GM12891 (cell line): ENCODE measurements at regions not wholly inside any gene's neighbourhood (a gene's known extent, or its start where the extent isn't known, plus 50 kb on each side); places are given as distances from the start of the nearest gene placed in this dataset.

Experiments used
- DNase-seq: peaks from one replicate; pipeline ENCODE4 v3.0.0; 2011; ENCODE audit warnings: low spot score; ENCODE audit not compliant: insufficient read length
- FAIRE-seq: peaks from 2 replicates; lab custom pipeline; 2011; peaks lifted over from hg19 to GRCh38; lab: Jason Lieb, UNC
- PAX5 ChIP-seq: IDR thresholded peaks from 2 replicates; pipeline ENCODE4 v1.6.1; 2011; ENCODE audit warnings: low read length, moderate library complexity, mild to moderate bottlenecking; ENCODE audit not compliant: insufficient read depth, severe bottlenecking
- POLR2A ChIP-seq: IDR thresholded peaks from 2 replicates; pipeline ENCODE4 v1.6.1; 2011; ENCODE audit warnings: low read depth, low read length, control low read depth
- POLR2AphosphoS5 ChIP-seq: IDR thresholded peaks from 2 replicates; pipeline ENCODE4 v1.6.1; 2011; ENCODE audit warnings: low read depth, low read length, control low read depth
- POU2F2 ChIP-seq: IDR thresholded peaks from 2 replicates; pipeline ENCODE4 v1.6.1; 2011; ENCODE audit warnings: low read depth, mild to moderate bottlenecking, control low read depth, low read length, moderate library complexity
- SPI1 ChIP-seq: IDR thresholded peaks from 2 replicates; pipeline ENCODE4 v1.6.1; 2011; ENCODE audit warnings: low read depth, low read length, control low read depth
- TAF1 ChIP-seq: IDR thresholded peaks from 2 replicates; pipeline ENCODE4 v1.6.1; 2011; ENCODE audit warnings: low read depth, low read length, control low read depth

DNA sequence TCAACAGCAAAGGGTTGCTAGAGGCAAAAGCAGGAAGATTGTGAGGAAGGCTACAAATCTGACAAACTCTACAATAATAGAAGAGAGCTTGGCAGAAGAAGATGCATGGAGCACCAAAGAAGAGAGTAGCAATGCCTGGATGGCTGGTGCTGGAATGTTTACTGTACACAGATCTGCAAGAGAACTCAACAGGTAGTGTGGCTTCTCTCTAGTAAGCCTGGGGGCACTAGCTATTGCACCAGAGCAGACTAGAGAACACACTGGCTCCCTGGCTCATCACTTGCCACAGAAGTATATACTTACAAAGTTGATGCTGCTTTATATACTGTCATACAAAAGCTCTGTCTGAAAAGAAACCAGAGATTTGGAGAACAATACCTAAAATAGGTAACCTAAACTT lies 475.0 kb upstream of the NCAM2 start:
- DNase-seq (no peak), FAIRE-seq (no peak)
- TF ChIP-seq POLR2A (no peak), TAF1 (no peak), PAX5 (no peak), SPI1 (no peak), POLR2AphosphoS5 (no peak), POU2F2 (no peak)

DNA sequence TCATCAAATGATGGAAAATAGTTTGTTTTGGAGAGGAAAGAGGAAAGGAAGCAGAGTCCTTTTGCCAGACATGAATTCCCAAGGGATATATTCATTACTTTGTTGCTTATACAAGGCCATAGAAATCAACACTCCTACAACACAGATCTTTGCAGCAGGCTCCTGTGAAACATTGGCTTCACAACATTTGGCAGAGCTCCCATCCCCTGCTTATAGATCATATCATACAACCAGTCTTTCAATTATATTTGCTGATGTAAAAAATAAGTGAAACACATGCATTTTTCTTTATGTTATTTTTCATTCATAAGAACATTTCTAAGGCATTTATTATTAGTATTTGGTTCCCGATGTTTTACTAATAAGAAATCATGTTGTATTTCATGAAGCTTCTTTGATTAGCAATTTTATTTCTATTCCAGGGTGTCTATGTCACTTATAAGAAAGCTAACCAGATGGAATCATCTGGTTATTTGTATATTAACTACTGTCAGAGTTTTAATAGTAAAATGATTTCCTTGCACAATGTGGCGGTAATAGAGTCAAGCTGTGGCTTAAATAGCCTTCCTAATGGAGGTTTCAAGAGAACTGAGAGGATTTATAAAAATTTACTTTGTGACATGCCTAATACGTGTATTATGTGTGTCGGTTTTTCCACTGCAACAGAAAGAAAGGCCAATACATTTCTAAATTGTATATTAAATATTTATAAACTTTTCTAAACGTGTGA lies 470.3 kb upstream of the NCAM2 start:
- DNase-seq (no peak), FAIRE-seq (no peak)

DNA sequence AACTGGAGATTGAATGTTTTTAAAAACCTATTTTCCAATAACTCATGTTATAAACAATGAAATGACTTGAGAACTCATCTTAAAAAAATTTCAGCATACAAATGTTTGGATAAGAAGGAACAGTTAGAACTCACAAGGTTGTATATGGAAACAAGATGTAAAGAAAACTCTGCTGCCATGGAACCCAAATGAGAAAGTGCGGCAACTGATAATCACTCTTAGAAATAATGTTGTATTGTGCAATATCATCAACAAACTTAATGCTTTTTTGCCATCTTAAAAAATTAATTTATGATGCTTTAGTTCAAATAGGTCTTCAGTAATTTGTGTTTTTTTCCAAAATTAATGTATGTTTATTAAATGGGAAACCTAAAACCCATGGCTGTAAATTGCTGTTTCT lies 461.1 kb upstream of the NCAM2 start:
- TF ChIP-seq POLR2AphosphoS5 (no peak), SPI1 (no peak), POLR2A (no peak), POU2F2 (no peak), PAX5 (no peak), TAF1 (no peak)
- FAIRE-seq (no peak), DNase-seq (no peak)

More for the DNA sequence above, 470.3 kb upstream of the NCAM2 start:
- TF ChIP-seq TAF1 = no peak
- TF ChIP-seq PAX5 = no peak
- TF ChIP-seq POLR2AphosphoS5 = no peak
- no peak for TF ChIP-seq SPI1
- TF ChIP-seq POU2F2 = no peak
- no peak for TF ChIP-seq POLR2A

DNA sequence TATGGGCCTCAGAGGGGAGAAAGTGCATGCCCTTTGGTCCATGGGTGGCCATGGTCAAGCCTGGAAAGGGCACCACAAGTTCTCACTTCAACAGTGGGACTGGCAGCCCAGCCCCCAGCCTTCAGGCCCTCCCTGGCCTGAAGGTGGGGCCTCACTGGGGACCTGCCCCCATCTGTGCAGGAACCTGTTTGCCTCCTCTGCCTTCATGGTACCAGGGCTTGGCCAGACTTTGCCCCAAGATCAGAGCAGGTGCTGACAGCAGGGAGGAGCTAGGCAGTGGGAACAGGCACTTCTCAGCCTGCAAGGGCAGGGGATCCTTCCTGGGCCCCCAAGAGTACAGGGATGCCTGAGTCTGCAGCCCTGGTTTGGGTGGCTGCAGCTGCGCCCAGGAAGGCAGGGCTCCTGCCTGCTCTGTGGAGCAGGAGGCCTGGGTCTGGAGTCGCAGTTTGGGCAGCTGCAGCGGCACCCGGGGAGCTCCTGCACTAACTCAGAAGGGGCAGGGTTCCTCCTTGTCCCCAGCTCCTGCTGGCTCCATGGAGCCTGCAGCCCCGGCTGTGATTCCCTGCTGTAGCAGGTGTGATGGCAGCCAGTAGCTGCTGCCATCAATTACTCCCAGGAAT lies 460.1 kb upstream of the NCAM2 start:
- FAIRE-seq = no peak
- DNase-seq = no peak
- TF ChIP-seq TAF1 = no peak
- TF ChIP-seq SPI1 = no peak
- TF ChIP-seq PAX5 = no peak
- no peak for TF ChIP-seq POU2F2
- TF ChIP-seq POLR2A = no peak
- TF ChIP-seq POLR2AphosphoS5 = no peak

DNA sequence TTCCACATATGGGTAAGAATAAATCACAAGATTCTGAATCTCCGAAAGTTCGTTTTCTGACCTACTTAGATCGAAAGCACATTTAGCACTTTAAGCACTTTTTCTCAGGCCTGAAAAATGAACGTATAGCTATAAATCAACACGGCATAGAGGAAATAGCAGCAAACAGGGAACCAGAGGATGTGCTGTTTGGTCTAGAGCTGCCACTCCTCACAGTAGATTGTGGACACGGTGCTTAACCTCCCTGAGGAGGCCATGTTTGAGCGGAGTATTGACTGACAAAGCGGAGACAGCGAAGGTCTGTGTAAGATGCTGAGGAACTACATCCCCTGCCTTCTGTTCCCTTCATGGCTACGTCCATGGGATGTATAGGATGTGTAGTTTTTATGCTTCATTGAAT lies 452.8 kb upstream of the NCAM2 start:
- DNase-seq = no peak
- TF ChIP-seq POU2F2 (no peak), POLR2AphosphoS5 (no peak), POLR2A (no peak), SPI1 (no peak), TAF1 (no peak), PAX5 (no peak)
- no peak for FAIRE-seq

DNA sequence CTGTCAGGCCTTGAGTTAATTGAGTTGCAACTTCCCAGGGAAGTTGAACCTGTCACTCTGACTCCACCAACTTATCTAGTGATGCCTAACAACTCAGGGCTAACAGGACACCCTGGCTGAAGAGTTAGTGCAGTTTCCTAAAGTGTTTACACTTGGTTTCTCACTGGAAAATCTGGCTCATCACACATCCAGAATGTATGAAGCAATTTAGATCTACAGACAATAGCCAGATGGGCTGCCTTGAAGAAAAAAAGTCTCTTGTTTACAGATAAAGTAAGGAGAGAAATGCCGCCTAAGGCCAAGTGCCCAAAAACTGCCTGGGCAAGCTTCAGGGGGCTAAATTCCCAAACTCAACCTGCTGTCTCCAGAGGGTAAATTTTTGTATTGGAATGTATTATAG lies 446.3 kb upstream of the NCAM2 start:
- no peak for DNase-seq
- TF ChIP-seq POU2F2 (no peak), POLR2AphosphoS5 (no peak), PAX5 (no peak), TAF1 (no peak), POLR2A (no peak), SPI1 (no peak)
- FAIRE-seq = no peak

DNA sequence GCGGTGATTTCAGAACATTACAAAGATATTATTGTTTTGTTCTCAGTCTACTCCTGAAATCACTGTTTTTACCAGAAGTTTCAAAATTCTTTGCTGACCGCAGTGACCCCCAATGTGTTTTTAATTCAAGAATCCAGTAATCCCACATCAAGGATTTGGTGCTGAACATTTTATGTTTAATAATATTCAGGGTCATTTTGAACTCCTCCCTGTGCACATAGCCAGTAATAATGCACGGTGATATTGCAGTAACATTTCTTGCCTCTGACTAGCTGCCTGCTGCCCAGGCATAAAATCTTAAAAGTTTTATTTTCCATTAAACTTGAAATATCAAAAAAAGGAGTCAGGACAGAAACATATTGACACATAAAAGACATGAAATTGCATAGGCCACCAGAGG lies 443.4 kb upstream of the NCAM2 start:
- no peak for FAIRE-seq
- DNase-seq = no peak
- TF ChIP-seq SPI1 (no peak), POLR2AphosphoS5 (no peak), PAX5 (no peak), TAF1 (no peak), POLR2A (no peak), POU2F2 (no peak)

DNA sequence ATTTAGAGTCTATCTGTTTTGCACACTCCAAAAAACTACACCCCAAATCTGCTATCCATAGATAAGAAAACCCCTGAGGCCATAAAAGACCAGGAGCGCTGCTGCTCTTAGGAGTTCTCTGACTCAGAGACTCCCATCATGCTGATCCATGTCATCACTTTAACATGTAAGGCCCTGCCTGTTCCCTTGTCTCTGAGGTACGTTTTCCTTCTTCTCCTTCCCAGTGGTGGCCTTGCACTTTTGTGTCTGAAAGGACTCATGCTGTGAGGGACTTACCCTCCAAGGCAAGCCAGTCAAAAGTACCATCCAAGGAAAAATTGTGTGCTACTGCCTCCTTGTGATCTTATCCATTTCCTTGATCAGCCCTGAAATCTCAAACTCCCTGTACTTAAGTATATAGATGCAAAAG lies 427.4 kb upstream of the NCAM2 start:
- no peak for TF ChIP-seq POLR2A
- no peak for TF ChIP-seq TAF1
- no peak for TF ChIP-seq PAX5
- TF ChIP-seq POLR2AphosphoS5 = no peak
- TF ChIP-seq SPI1 = no peak
- no peak for TF ChIP-seq POU2F2
- DNase-seq (no peak), FAIRE-seq (no peak)

DNA sequence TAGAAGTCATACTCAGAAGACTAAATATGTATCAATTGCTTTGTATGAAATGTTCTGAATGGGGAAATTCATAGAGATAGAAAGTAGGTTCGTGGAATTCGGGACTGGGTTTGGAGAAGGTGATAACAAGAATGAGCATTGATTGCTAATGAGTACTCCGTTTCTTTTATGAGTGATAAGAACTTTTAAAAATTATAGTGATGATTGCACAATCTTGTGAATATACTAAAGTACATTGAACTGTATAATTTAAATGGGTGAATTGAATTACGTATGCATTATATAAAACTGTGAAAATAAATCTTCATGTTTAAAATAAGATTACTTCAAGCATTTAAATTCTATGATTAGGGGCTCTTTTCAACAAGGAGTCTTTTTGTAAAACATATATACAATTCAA lies 425.6 kb upstream of the NCAM2 start:
- DNase-seq (no peak), FAIRE-seq (no peak)
- TF ChIP-seq POLR2A (no peak), TAF1 (no peak), SPI1 (no peak), PAX5 (no peak)

DNA sequence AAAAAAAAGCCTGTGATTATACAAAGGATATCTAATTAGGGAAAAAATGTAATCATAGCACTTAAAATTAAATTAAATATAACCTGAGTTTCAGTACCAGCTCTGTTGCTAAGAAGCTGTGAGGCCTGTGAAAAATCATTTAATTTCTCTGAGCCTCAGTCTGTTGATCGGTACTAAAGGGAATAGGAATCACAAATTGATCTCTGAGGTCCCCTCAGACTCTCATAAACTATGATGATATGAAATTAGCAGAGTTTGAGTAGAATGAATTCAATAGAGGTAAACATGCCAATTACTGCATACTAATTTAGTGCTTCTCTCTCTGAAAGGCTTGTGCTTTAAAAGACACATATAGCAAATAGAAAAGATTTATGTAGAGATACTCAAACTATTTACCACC lies 416.8 kb upstream of the NCAM2 start:
- no peak for DNase-seq
- TF ChIP-seq POLR2A (no peak), SPI1 (no peak), TAF1 (no peak), POLR2AphosphoS5 (no peak), PAX5 (no peak), POU2F2 (no peak)
- FAIRE-seq = no peak

DNA sequence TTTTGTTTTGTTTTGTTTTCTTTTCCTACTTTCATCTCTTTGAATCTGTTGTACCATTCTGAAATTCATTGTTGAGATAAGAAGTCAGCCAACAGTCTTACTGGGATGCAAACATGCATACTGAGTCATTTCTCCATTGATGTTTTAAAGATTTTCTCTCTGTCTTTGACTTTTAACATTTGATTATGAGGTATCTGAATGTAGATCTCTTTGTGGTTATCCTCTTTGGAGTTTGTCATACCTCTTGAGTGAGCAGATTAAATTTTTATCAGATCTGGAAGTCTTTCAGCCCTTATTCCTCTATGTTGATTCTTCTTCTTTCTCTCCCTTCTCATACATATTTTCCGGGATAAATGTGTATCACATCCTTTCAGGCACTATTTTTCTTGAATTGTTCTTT lies 406.9 kb upstream of the NCAM2 start:
- no peak for TF ChIP-seq SPI1
- no peak for TF ChIP-seq POLR2A
- no peak for TF ChIP-seq TAF1
- no peak for TF ChIP-seq POLR2AphosphoS5
- TF ChIP-seq PAX5 = no peak
- no peak for TF ChIP-seq POU2F2
- no peak for FAIRE-seq
- DNase-seq = no peak

DNA sequence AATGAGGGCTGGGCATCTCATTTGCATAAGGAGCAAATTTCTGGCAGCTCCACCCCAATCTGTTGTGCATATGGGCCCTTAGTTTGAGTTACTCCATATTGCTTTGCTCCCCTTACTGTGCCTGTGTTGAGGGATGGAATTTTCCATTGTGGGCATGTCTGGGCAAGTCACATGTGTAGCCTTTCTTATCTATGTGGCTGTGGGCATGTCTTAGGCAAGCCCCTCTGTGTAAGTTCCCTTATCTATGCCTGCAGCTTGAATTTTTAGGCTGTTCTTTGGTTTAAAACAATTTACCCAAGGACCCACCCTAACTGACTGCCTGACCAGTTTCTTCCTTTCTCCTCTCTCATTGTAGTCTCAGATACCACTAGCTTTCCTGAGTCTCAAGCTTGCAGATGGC lies 405.7 kb upstream of the NCAM2 start:
- FAIRE-seq = no peak
- no peak for DNase-seq
- TF ChIP-seq PAX5 = no peak
- TF ChIP-seq POLR2AphosphoS5 = no peak
- TF ChIP-seq POU2F2 = no peak
- TF ChIP-seq TAF1 = no peak
- TF ChIP-seq SPI1 = no peak
- no peak for TF ChIP-seq POLR2A
